ENCODE measurements at regions not wholly inside any gene's neighbourhood (a gene's known extent, or its start where the extent isn't known, plus 50 kb on each side); places are given as distances from the start of the nearest gene placed in this dataset.
A peak's percentile ranks its signal among the peaks of the same experiment; 100 is the strongest.

DNA sequence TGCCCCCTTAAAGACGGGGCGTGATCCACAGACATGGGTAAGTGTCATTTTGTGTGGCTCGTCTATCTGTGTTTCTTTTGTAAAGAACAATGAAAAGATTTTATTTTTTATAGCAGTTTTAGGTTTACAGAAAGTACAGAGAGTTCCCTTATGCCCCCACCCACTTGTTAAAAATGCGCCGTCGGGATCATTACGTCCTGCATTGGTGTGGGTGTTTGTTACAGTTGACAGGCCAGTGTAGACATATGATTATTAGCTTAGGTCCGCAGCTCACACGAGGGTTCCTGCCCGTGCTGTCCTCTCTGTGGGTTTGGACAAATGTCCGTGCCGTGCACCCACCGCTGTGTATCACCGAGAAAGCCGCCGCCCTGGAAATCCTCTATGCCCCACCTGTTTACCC, 50.5 kb downstream of the RGS12 start:
- intact Hi-C loops (cut with micrococcal nuclease), result loop anchor here (10.0 kb wide), 1 partner anchor 541 kb away; no protein-coding TSS in a partner anchor
- Mint-ChIP-seq H3K4me3 (no peak overlapping the region), H3K27ac (no peak overlapping the region), H3K27me3 (peaks cover 1% of the 10 kb centered on the region), H3K9me3 (no peaks in the 10 kb centered on the region), H3K4me1 (peaks cover 8% of the 10 kb centered on the region), H3K36me3 (ENCODE audit: low read depth) (no peaks in the 10 kb centered on the region)
- DNase-seq, result peak; percentile 30

DNA sequence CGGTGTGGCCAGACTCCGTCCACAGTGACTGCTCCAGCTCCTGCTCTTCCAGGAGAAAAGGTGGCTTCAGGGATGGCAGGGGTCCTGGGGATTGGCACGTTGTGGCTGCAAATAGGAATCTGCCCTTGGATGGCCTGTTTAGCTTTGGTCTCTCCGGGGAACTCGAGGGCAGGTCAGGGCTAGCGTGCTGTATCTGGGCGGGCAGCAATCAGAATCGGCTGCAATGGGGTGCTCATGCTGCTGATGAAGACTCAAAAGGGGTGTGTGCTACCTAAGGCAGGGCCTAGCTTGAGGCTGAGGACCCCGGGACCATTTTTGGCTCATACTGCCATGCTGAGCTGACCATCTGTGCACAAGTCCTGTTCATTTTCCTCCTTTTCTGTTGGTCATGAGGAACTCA, 51.3 kb downstream of the RGS12 start:
- Mint-ChIP-seq H3K27me3 (peaks cover 5% of the 10 kb centered on the region), H3K4me1 (peaks cover 8% of the 10 kb centered on the region), H3K4me3 (no peak overlapping the region), H3K9me3 (no peaks in the 10 kb centered on the region), H3K36me3 (ENCODE audit: low read depth) (no peaks in the 10 kb centered on the region), H3K27ac (no peak overlapping the region)
- intact Hi-C loops (cut with micrococcal nuclease), result loop anchor here (10.0 kb wide), 1 partner anchor 541 kb away; no protein-coding TSS in a partner anchor
- DNase-seq, result no peak

DNA sequence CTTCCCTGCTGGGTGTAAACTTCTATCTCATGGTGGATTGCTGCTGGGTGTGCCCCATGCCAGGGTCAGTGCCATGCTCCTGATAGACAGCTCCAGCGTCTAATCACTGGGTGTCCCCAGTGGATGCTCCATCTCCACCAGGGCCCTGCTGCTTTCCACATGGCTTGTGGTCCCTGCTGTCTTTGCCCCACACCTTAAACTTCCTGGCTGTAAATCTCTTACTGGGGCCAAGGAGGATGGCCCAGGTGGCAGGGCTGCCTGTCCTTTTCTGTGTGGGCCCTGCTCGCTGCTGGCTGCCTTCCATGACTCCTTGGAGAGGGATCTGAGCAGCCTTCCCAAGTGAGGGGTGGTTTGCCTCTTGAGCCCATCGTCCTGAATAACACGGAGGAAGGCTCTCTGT, 51.8 kb downstream of the RGS12 start:
- Mint-ChIP-seq H3K27ac (no peak overlapping the region), H3K9me3 (no peaks in the 10 kb centered on the region), H3K36me3 (ENCODE audit: low read depth) (no peaks in the 10 kb centered on the region), H3K4me3 (no peak overlapping the region), H3K27me3 (peaks cover 6% of the 10 kb centered on the region), H3K4me1 (peaks cover 8% of the 10 kb centered on the region)
- DNase-seq, result peak; percentile 43
- intact Hi-C loops (cut with micrococcal nuclease), result loop anchor here (10.0 kb wide), 1 partner anchor 540 kb away; no protein-coding TSS in a partner anchor

DNA sequence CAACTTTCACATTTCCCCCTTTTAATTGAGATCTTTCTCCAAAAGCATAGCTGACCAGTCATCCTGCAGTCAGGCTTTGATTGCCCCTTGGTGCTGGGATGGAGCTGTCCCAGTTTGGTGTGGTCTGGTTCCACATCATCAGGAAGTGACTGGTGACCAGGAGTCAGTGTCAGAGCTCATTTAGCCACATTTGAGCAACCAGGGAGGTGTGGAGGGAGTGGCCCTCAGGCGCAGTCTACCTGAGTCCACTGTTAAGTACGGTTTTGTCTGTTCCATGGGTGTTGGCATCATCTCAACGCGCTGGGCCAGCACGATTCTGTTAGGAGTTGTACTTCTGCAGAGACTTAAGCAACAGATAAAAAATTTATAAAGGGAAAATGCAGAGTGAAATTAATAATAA, 52.6 kb downstream of the RGS12 start:
- Mint-ChIP-seq H3K4me1 (peaks cover 8% of the 10 kb centered on the region), H3K36me3 (ENCODE audit: low read depth) (no peaks in the 10 kb centered on the region), H3K27me3 (peaks cover 6% of the 10 kb centered on the region), H3K9me3 (no peaks in the 10 kb centered on the region), H3K27ac (no peak overlapping the region), H3K4me3 (no peak overlapping the region)
- DNase-seq, result peak; percentile 48
- intact Hi-C loops (cut with micrococcal nuclease), result loop anchor here (10.0 kb wide), 1 partner anchor 539 kb away; no protein-coding TSS in a partner anchor

DNA sequence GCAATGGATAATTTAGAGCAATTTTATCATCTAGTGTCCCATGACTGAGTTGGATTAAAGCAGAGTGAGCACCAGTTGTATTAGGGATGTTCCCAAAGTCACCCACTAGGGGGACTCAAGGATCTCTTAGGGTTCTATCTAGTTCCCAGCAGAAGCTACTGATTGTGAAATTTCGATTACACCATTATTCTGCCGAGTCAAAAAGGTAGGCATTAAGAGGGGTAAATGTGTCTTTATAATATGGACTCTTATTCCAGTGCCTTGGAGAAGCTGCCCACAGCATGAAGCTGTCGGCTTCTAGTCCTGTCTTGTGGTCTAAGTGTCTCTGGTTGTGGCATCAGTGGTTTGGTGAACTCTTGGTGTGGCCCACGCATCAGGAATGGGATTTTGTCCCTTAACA, 53.3 kb downstream of the RGS12 start:
- Mint-ChIP-seq H3K27me3 (peaks cover 6% of the 10 kb centered on the region), H3K4me3 (no peak overlapping the region), H3K36me3 (ENCODE audit: low read depth) (no peaks in the 10 kb centered on the region), H3K9me3 (no peaks in the 10 kb centered on the region), H3K4me1 (peaks cover 8% of the 10 kb centered on the region), H3K27ac (no peak overlapping the region)
- intact Hi-C loops (cut with micrococcal nuclease), result loop anchor here (1.0 to 10.0 kb wide), 3 partner anchors 97 to 539 kb away; no protein-coding TSS in a partner anchor
- DNase-seq, result peak; percentile 83

DNA sequence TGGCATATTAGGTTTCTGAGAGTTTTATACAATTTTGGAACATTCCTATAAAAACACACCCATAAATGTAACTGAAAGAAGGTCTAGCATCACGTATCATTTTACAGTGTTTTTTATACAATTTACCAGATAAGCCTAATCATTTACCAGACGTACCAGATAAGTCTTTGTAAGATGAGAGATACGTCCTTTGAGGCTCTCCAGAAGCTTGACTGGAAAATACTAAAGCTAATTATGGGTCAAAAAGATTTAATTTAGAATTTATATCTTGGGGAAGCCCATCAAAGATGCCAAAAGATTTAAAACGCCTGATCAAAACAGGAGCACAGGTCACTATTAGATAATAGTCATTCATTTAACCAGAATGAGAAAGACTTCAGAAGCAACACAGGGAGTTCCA, 55.0 kb downstream of the RGS12 start:
- H3K27ac Mint-ChIP-seq, result no peak overlapping the region
- peaks cover 5% of the 10 kb centered on the region for H3K4me1 Mint-ChIP-seq
- DNase-seq, result no peak
- H3K27me3 Mint-ChIP-seq, result peaks cover 8% of the 10 kb centered on the region
- intact Hi-C loops (cut with micrococcal nuclease), result loop anchor here (2.0 to 10.0 kb wide), 2 partner anchors 133 to 537 kb away; no protein-coding TSS in a partner anchor
- H3K36me3 Mint-ChIP-seq (ENCODE audit: low read depth), result no peaks in the 10 kb centered on the region
- H3K9me3 Mint-ChIP-seq, result peaks cover 5% of the 10 kb centered on the region
- H3K4me3 Mint-ChIP-seq, result no peak overlapping the region

DNA sequence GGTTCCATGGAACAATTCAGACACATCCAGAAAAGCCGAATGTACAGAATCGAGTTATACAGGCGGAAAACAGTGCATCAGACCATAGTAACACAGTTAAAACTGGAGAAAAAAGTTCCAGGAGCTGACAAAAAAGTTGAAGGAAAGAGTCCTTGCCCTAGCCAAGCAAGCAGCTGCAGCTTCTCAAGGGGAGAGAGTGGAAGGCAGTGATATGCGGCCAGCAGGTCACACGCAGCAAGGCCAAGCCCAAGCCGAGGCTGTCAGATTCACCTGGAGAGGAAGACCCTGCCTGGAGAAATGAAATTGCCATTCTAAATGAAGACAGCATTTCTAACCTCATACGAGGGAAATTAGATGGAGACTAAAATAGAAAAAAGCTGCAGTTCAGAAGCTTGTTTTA, 55.8 kb downstream of the RGS12 start:
- Mint-ChIP-seq H3K4me3 (no peak overlapping the region), H3K27me3 (peaks cover 8% of the 10 kb centered on the region), H3K9me3 (peaks cover 5% of the 10 kb centered on the region), H3K27ac (no peak overlapping the region), H3K4me1 (peaks cover 5% of the 10 kb centered on the region), H3K36me3 (ENCODE audit: low read depth) (no peaks in the 10 kb centered on the region)
- intact Hi-C loops (cut with micrococcal nuclease), result loop anchor here (10.0 kb wide), 1 partner anchor 536 kb away; no protein-coding TSS in a partner anchor
- peak; percentile 38 for DNase-seq

DNA sequence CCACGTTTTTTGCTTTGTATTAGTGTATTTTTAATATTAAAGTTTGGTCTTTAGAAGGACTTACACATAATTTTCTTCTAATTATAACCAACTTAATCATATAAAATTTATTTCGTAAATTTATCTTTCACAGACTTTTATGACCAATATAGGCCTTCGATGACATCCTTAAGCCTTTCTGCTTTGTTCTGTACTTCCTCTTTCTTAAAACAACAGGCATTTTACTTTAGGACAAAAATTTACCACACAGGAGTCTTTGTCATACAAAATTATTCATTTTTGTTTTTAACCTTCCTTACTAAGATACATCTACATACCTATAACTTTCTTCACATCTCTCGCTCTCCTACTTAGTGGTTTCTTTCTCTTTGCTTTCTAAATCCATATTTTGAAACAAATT, 56.3 kb downstream of the RGS12 start:
- H3K4me1 Mint-ChIP-seq, result peaks cover 5% of the 10 kb centered on the region
- DNase-seq, result no peak
- H3K9me3 Mint-ChIP-seq, result peaks cover 5% of the 10 kb centered on the region
- no peak overlapping the region for H3K4me3 Mint-ChIP-seq
- H3K27ac Mint-ChIP-seq, result no peak overlapping the region
- H3K36me3 Mint-ChIP-seq (ENCODE audit: low read depth), result no peaks in the 10 kb centered on the region
- peaks cover 8% of the 10 kb centered on the region for H3K27me3 Mint-ChIP-seq
- intact Hi-C loops (cut with micrococcal nuclease), result loop anchor here (10.0 kb wide), 1 partner anchor 536 kb away; no protein-coding TSS in a partner anchor

DNA sequence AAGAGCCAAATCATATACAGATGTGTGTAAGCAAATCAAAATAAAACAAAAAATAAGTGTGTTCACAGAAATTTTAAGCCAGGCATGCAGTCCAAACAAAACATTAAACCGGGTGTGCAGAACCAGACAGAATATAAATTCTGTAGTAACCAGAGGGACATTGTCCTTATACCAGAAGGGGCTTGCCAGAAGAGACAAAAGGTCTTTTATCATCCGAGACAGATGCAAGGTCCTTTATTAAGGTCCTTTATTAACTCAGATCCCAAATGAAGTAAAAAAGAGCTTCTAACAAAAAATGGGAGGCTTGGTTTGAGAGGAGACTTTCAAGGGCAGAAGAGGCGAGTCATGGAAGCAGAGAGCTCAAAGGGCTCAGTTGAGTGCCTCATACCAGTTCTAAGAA, 59.2 kb downstream of the RGS12 start:
- no peaks in the 10 kb centered on the region for H3K36me3 Mint-ChIP-seq (ENCODE audit: low read depth)
- H3K27me3 Mint-ChIP-seq, result peaks cover 11% of the 10 kb centered on the region
- intact Hi-C loops (cut with micrococcal nuclease), result no loop called here
- DNase-seq, result no peak
- peaks cover 5% of the 10 kb centered on the region for H3K9me3 Mint-ChIP-seq
- H3K4me3 Mint-ChIP-seq, result no peak overlapping the region
- no peak overlapping the region for H3K27ac Mint-ChIP-seq
- H3K4me1 Mint-ChIP-seq, result no peaks in the 10 kb centered on the region

DNA sequence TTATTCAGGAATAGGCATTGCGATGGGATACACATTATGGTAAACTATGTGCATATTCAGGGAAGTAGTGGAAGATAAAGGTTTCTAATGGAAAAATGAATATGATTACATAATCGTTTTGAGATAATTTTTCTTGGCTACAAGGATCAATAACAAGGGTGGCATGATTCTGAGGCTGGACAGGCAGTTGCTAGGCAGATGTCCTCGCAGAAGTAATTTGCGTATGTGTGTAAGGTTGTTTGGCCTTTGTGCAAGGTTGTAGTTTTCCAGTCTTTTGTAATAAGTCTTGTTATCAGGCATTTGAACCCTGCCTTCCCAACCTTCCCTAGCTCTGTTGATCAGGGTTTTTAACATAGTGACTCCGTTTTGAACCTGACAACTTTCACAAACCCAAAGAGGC, 59.7 kb downstream of the RGS12 start:
- Mint-ChIP-seq H3K9me3 (peaks cover 5% of the 10 kb centered on the region), H3K36me3 (ENCODE audit: low read depth) (no peaks in the 10 kb centered on the region), H3K4me1 (no peaks in the 10 kb centered on the region), H3K4me3 (no peak overlapping the region), H3K27me3 (peaks cover 12% of the 10 kb centered on the region), H3K27ac (no peak overlapping the region)
- DNase-seq, result peak; percentile 17
- intact Hi-C loops (cut with micrococcal nuclease), result no loop called here

DNA sequence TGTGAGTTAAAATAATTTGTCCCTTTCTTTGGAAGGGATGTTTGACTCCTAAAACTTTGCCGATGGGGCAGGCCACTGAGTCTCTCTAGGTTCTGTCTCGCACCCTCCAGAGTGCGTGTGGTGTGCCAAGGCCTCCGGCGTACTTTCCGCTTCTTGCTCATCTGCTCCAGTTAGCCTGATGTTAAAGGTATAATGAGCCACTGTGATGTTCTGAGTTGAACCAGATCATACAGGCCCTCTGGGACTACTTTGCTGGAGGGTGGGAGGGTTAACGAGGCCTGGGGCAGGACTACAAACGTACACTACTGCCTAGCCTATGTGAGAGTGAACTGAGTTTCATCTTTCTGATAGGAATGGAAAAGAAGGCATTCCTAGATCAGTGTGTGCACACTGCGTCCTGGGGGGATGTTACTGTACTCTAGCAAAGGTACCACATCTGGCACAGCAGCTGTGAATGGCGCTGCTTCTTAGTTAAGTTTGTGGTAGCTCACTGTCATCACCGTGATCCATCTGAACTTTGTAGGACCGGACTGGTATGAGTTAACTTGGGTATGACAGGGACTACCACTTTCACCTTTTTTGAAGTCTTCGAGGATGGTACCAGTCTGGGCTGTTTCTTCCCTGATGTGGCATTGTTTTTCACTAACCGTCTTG, 60.2 kb downstream of the RGS12 start:
- intact Hi-C loops (cut with micrococcal nuclease), result no loop called here
- H3K9me3 Mint-ChIP-seq, result peaks cover 5% of the 10 kb centered on the region
- peak; percentile 49 for DNase-seq
- H3K27me3 Mint-ChIP-seq, result peaks cover 13% of the 10 kb centered on the region
- no peaks in the 10 kb centered on the region for H3K4me1 Mint-ChIP-seq
- H3K4me3 Mint-ChIP-seq, result no peak overlapping the region
- no peaks in the 10 kb centered on the region for H3K36me3 Mint-ChIP-seq (ENCODE audit: low read depth)
- no peak overlapping the region for H3K27ac Mint-ChIP-seq

DNA sequence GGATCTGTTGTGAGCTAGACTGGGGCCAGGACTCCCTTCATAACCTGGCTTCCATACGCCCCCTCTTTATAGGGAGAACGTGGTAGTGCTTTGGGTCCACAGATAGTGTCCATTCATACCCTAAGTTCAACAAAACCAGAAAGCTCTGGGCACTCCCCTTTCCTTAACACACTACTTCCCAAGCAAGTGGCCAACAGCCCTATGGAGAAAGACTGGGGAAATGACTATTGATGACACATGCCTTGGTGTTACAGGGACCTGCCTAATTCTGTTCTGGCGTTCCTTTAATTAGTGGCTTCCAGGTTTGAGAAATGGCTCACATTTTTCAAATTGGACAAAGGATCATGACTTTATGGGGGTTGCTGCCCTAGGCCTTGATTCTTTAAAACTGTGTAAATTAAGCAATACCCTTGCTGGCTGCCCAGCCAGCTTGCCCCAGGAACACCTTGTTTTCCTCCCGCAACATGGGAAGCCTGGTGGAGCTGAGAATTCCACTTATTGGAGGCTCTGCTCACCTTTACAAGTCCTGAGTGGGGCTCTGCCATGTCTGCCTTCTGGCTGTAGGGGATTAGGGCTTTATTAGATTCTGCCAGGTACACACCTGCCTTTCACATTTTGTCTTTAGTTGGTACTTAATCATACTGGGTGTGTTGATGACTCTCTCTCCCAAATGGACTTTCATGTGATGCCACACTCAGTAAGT, 61.1 kb downstream of the RGS12 start:
- Mint-ChIP-seq H3K9me3 (peaks cover 5% of the 10 kb centered on the region), H3K27me3 (peaks cover 10% of the 10 kb centered on the region), H3K27ac (no peak overlapping the region), H3K36me3 (ENCODE audit: low read depth) (no peaks in the 10 kb centered on the region), H3K4me1 (no peaks in the 10 kb centered on the region), H3K4me3 (no peak overlapping the region)
- peak; percentile 49 for DNase-seq
- intact Hi-C loops (cut with micrococcal nuclease), result no loop called here

DNA sequence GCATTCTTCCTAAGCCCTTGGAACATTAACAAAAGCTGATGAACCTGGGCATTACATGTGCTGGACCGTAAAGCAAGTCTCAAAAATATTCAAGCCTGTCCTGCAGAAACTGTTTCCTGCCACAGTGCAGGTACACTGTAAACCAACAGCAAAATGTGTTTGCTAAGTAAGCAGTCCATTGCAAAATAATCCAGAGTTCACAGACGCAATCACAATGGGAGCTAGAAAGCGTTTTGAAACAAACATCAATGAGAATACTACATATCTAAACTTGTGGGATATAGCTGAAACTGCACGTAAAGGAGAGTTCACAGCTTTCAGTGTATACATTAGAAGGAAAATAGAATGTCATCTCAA, 61.6 kb downstream of the RGS12 start:
- H3K4me3 Mint-ChIP-seq, result no peak overlapping the region
- H3K36me3 Mint-ChIP-seq (ENCODE audit: low read depth), result no peaks in the 10 kb centered on the region
- intact Hi-C loops (cut with micrococcal nuclease), result no loop called here
- peaks cover 5% of the 10 kb centered on the region for H3K9me3 Mint-ChIP-seq
- no peaks in the 10 kb centered on the region for H3K4me1 Mint-ChIP-seq
- DNase-seq, result no peak
- H3K27me3 Mint-ChIP-seq, result peaks cover 9% of the 10 kb centered on the region
- no peak overlapping the region for H3K27ac Mint-ChIP-seq

DNA sequence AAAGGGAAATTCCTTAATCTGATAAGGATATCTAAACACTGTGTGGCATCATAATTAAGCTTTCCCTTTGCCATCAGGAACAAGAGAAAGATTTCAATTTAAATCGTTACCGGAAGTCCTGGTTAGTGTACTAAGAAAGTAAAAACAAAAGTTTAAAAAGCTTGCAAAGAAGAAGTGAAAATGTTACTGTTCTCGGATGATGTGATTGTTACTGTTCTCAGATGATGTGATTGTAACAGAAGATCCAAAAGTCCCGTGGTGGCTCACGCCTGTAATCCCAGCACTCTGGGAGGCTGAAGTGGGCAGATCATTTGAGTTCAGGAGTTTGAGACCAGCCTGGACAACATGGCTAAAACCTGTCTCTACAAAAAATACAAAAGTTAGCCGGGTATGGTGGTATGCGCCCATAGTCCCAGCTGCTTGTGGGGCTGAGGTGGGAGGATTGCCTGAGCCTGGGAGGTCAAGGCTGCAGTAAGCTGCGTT, 62.5 kb downstream of the RGS12 start:
- H3K4me1 Mint-ChIP-seq, result peaks cover 3% of the 10 kb centered on the region
- H3K36me3 Mint-ChIP-seq (ENCODE audit: low read depth), result no peaks in the 10 kb centered on the region
- intact Hi-C loops (cut with micrococcal nuclease), result no loop called here
- no peak overlapping the region for H3K4me3 Mint-ChIP-seq
- peaks cover 5% of the 10 kb centered on the region for H3K9me3 Mint-ChIP-seq
- DNase-seq, result peak; percentile 37
- no peak overlapping the region for H3K27ac Mint-ChIP-seq
- peaks cover 12% of the 10 kb centered on the region for H3K27me3 Mint-ChIP-seq
